H1 (cell line): ENCODE measurements at regions not wholly inside any gene's neighbourhood (a gene's known extent, or its start where the extent isn't known, plus 50 kb on each side); places are given as distances from the start of the nearest gene placed in this dataset.

Experiments used
- CTCF ChIA-PET: fragments of 300-600 bp; sonication (Branson Sonifier 250); formaldehyde crosslinking; loops from one replicate; lab custom pipeline; 2021; ENCODE audit not compliant: partially characterized antibody; lab: Charles Lee
- POLR2A ChIA-PET: fragments of 300-600 bp; sonication (Branson Sonifier 250); formaldehyde crosslinking; loops from one replicate; lab custom pipeline; 2021; ENCODE audit warnings: inconsistent platforms; ENCODE audit not compliant: partially characterized antibody; lab: Charles Lee
- DNase-seq, 2 experiments: peaks; one replicate each; pipeline versions ENCODE4 v3.0.0 to v3.0.0-alpha.2; 2010 to 2022; ENCODE audit warnings: low spot score in 2 of 2, low read depth in 1 of 2, mixed read lengths in 1 of 2
- FAIRE-seq: peaks from 2 replicates; lab custom pipeline; 2011; peaks lifted over from hg19 to GRCh38; lab: Jason Lieb, UNC
- H2AFZ ChIP-seq: 2 replicates; pipeline ENCODE4 v1.8.1; 2012; ENCODE audit warnings: low read length, inconsistent platforms
- H2AK5ac ChIP-seq: 2 replicates; pipeline ENCODE4 v1.6.1; 2013; ENCODE audit warnings: low read depth, low read length
- H2BK120ac ChIP-seq: replicated peaks from 2 replicates; pipeline ENCODE3; 2013; ENCODE audit warnings: low read depth, low read length, inconsistent platforms
- H2BK12ac ChIP-seq: 2 replicates; pipeline ENCODE4 v1.6.1; 2013; ENCODE audit warnings: low read depth, low read length
- H2BK15ac ChIP-seq: 2 replicates; pipeline ENCODE4 v1.6.1; 2013; ENCODE audit warnings: low read length
- H2BK20ac ChIP-seq: 2 replicates; pipeline ENCODE4 v1.6.1; 2013; ENCODE audit warnings: low read length
- H2BK5ac ChIP-seq: 2 replicates; pipeline ENCODE4 v1.6.1; 2013; ENCODE audit warnings: low read depth, low read length
- H3K14ac ChIP-seq: 2 replicates; pipeline ENCODE4 v1.6.1; 2013; ENCODE audit warnings: inconsistent platforms; ENCODE audit not compliant: insufficient read length
- H3K18ac ChIP-seq: 2 replicates; pipeline ENCODE4 v1.6.1; 2013; ENCODE audit warnings: low read length; ENCODE audit errors: extremely low read depth
- H3K23ac ChIP-seq: 2 replicates; pipeline ENCODE4 v1.6.1; 2013; ENCODE audit warnings: inconsistent platforms; ENCODE audit not compliant: insufficient read length
- H3K23me2 ChIP-seq: 2 replicates; pipeline ENCODE4 v1.6.1; 2013; ENCODE audit warnings: low read depth, low read length
- H3K27ac ChIP-seq: 2 replicates; pipeline ENCODE4 v1.6.1; 2011; ENCODE audit warnings: low read depth, low read length, inconsistent platforms
- H3K27me3 ChIP-seq, 4 experiments: replicated peaks in 1 of 4; 1 replicate in 1 of 4; 2 replicates in 3 of 4; pipeline versions ENCODE4 v1.6.1 to v1.8.1; 2011 to 2013; ENCODE audit warnings: low read length in 3 of 4, mild to moderate bottlenecking in 3 of 4, inconsistent platforms in 2 of 4, mixed read lengths in 2 of 4, moderate library complexity in 1 of 4; ENCODE audit not compliant: control insufficient read depth in 3 of 4, insufficient read depth in 3 of 4; ENCODE audit errors: extremely low read depth in 1 of 4
- H3K36me3 ChIP-seq, 4 experiments: 2 replicates each; pipeline versions ENCODE4 v1.6.1 to v1.8.1; 2011 to 2013; ENCODE audit warnings: mild to moderate bottlenecking in 4 of 4, low read length in 3 of 4, moderate library complexity in 2 of 4, control low read depth in 1 of 4, inconsistent platforms in 1 of 4; ENCODE audit not compliant: insufficient read depth in 4 of 4, control insufficient read depth in 2 of 4
- H3K4ac ChIP-seq: replicated peaks from 2 replicates; pipeline ENCODE3; 2013; ENCODE audit warnings: low read length, low read depth, mixed read lengths, inconsistent platforms; ENCODE audit not compliant: insufficient read length
- H3K4me1 ChIP-seq, 4 experiments: replicated peaks in 1 of 4; 1 replicate in 1 of 4; 2 replicates in 3 of 4; pipeline versions ENCODE4 v1.6.1 to v1.8.1; 2011 to 2013; ENCODE audit warnings: low read length in 3 of 4, inconsistent platforms in 2 of 4, mixed read lengths in 1 of 4; ENCODE audit not compliant: insufficient read depth in 4 of 4, control insufficient read depth in 3 of 4
- H3K4me2 ChIP-seq, 2 experiments: 2 replicates each; pipeline versions ENCODE4 v1.6.1 to v1.8.1; 2011 to 2013; ENCODE audit warnings: low read depth in 2 of 2, low read length in 2 of 2, control low read depth in 1 of 2, inconsistent platforms in 1 of 2, mild to moderate bottlenecking in 1 of 2; ENCODE audit not compliant: insufficient read depth in 1 of 2
- H3K4me3 ChIP-seq, 4 experiments: fragments of 200-600, 300-600 bp in 1 of 4; sonication (generic), shearing (Covaris generic), sonication (Bioruptor Twin) in 1 of 4; 2 replicates each; pipeline versions ENCODE4 v1.5.1 to v1.8.1; 2011 to 2016; ENCODE audit warnings: low read length in 4 of 4, low read depth in 3 of 4, control low read depth in 2 of 4, inconsistent platforms in 2 of 4, mild to moderate bottlenecking in 2 of 4, mixed read lengths in 1 of 4, moderate library complexity in 1 of 4; ENCODE audit not compliant: insufficient read depth in 2 of 4; ENCODE audit errors: extremely low read depth in 1 of 4
- H3K56ac ChIP-seq: replicated peaks from 2 replicates; pipeline ENCODE3; 2013; ENCODE audit warnings: low read depth, mild to moderate bottlenecking, mixed read lengths, low read length, inconsistent platforms; ENCODE audit not compliant: insufficient read length
- H3K79me1 ChIP-seq: 2 replicates; pipeline ENCODE4 v1.6.1; 2013; ENCODE audit warnings: low read depth, low read length, control low read depth
- H3K79me2 ChIP-seq, 2 experiments: 2 replicates each; pipeline versions ENCODE4 v1.6.1 to v1.8.1; 2012 to 2013; ENCODE audit warnings: low read length in 2 of 2, mild to moderate bottlenecking in 2 of 2, inconsistent platforms in 1 of 2; ENCODE audit not compliant: insufficient read depth in 2 of 2, control insufficient read depth in 1 of 2
- H3K9ac ChIP-seq, 4 experiments: replicated peaks in 1 of 4; 1 replicate in 1 of 4; 2 replicates in 3 of 4; pipeline versions ENCODE4 v1.6.1 to v1.8.1; 2011 to 2013; ENCODE audit warnings: low read depth in 3 of 4, low read length in 3 of 4, control low read depth in 2 of 4, mild to moderate bottlenecking in 2 of 4, moderate library complexity in 2 of 4, inconsistent platforms in 1 of 4; ENCODE audit errors: extremely low read depth in 1 of 4
- H3K9me3 ChIP-seq, 2 experiments: 2 replicates each; pipeline versions ENCODE4 v1.6.1 to v1.8.1; 2012 to 2013; ENCODE audit warnings: mild to moderate bottlenecking in 2 of 2, moderate library complexity in 2 of 2, control low read depth in 1 of 2, inconsistent platforms in 1 of 2, low read depth in 1 of 2, low read length in 1 of 2, mixed read lengths in 1 of 2; ENCODE audit not compliant: insufficient read depth in 2 of 2
- H4K20me1 ChIP-seq, 2 experiments: replicated peaks in 1 of 2; 2 replicates each; pipeline versions ENCODE3 to v1.8.1; 2011 to 2013; ENCODE audit warnings: inconsistent platforms in 2 of 2, low read length in 2 of 2, mild to moderate bottlenecking in 1 of 2; ENCODE audit not compliant: insufficient read depth in 2 of 2, control insufficient read depth in 1 of 2
- H4K5ac ChIP-seq: 2 replicates; pipeline ENCODE4 v1.6.1; 2013; ENCODE audit warnings: low read length, low read depth, mixed read lengths, inconsistent platforms; ENCODE audit not compliant: insufficient read length
- H4K8ac ChIP-seq: 2 replicates; pipeline ENCODE4 v1.8.0; 2013; ENCODE audit warnings: mild to moderate bottlenecking, moderate library complexity, low read length, inconsistent platforms; ENCODE audit not compliant: insufficient read depth; ENCODE audit errors: extremely low read depth
- H4K91ac ChIP-seq: replicated peaks from 2 replicates; pipeline ENCODE3; 2013; ENCODE audit warnings: low read length, mixed read lengths, inconsistent platforms; ENCODE audit not compliant: insufficient read length
- CBX5 ChIP-seq: fragments of 300-800, 300-1000 bp; sonication (generic); IDR thresholded peaks from 2 replicates; pipeline ENCODE4 v1.7.1; 2016; ENCODE audit warnings: antibody characterized with exemption, low read length, low read depth
- CEBPB ChIP-seq: IDR thresholded peaks from 2 replicates; pipeline ENCODE4 v1.6.1; 2012; ENCODE audit warnings: low read depth, low read length
- CTCF ChIP-seq, 3 experiments: IDR thresholded peaks; 1 replicate in 2 of 3; 2 replicates in 1 of 3; pipeline versions ENCODE4 v1.5.1 to v1.6.1; 2011; ENCODE audit warnings: low read length in 3 of 3, mild to moderate bottlenecking in 3 of 3, inconsistent platforms in 2 of 3, low read depth in 1 of 3, moderate library complexity in 1 of 3; ENCODE audit not compliant: insufficient read depth in 1 of 3; ENCODE audit errors: control extremely low read depth in 1 of 3
- KDM1A ChIP-seq: fragments of 200-600, 300-600 bp; sonication (generic); IDR thresholded peaks from 2 replicates; pipeline ENCODE4 v1.7.1; 2016; ENCODE audit warnings: mild to moderate bottlenecking, low read length, borderline replicate concordance
- SRF ChIP-seq: IDR thresholded peaks from 2 replicates; pipeline ENCODE4 v1.6.1; 2011; ENCODE audit warnings: mild to moderate bottlenecking, low read depth, low read length, moderate library complexity
- TAF7 ChIP-seq: optimal IDR thresholded peaks from 2 replicates; pipeline ENCODE3; 2011; ENCODE audit warnings: low read depth, mild to moderate bottlenecking, inconsistent platforms, low read length, moderate library complexity, borderline replicate concordance
- TCF12 ChIP-seq: IDR thresholded peaks from 2 replicates; pipeline ENCODE4 v1.6.1; 2011; ENCODE audit warnings: low read depth, mild to moderate bottlenecking, low read length
- WGBS, 2 experiments: shearing (Covaris generic) in 1 of 2; methylation state at CpG; one replicate each; pipeline versions ENCODE4 v1.1.6 to v1.1.7; 2013 to 2015; ENCODE audit warnings: low lambda C conversion rate in 2 of 2, mixed read lengths in 2 of 2, inconsistent platforms in 1 of 2, low coverage in 1 of 2, missing lambda C conversion rate in 1 of 2; ENCODE audit not compliant: insufficient replicate concordance in 2 of 2, insufficient coverage in 1 of 2, insufficient read length in 1 of 2; ENCODE audit errors: extremely low coverage in 1 of 2, missing lambda C conversion rate in 1 of 2; 5-methylcytosine and 5-hydroxymethylcytosine counted together

- H3K23me2 ChIP-seq = 0 out of 2 replicates have a peak, but pooled peaks cover under 1% of the 10 kb centered on the region
- H3K79me1 ChIP-seq = no peaks in the 10 kb centered on the region
- H3K18ac ChIP-seq = no peak overlapping the region
- H2AFZ ChIP-seq = no peak overlapping the region
- H3K4ac ChIP-seq = no peak overlapping the region
- no peak overlapping the region for H2BK15ac ChIP-seq
- no peak overlapping the region for H3K14ac ChIP-seq
- H3K79me2 ChIP-seq = no peaks in the 10 kb centered on the region
- no peak overlapping the region for H4K91ac ChIP-seq
- no peak overlapping the region for H3K56ac ChIP-seq
- no peak overlapping the region for H3K9ac ChIP-seq
- no peak overlapping the region for H3K4me2 ChIP-seq
- no peaks in the 10 kb centered on the region for H3K27me3 ChIP-seq
- H2BK12ac ChIP-seq = no peak overlapping the region
- DNase-seq (no peak), FAIRE-seq (no peak)
- H4K5ac ChIP-seq = no peak overlapping the region
- no peak overlapping the region for H3K4me3 ChIP-seq
- H3K4me1 ChIP-seq = peaks cover 4 to 9% (median 8%) of the 10 kb centered on the region in 4 experiments; a peak in 6 of 7 replicates
- ChIA-PET CTCF (interaction anchor here (0.6 to 5.0 kb wide), 8 partner anchors 10 to 237 kb away, joined by 3 to 45 read pairs (median 4); no protein-coding TSS in a partner anchor), POLR2A (no interaction called here)
- TF ChIP-seq TCF12 = no peak
- no peak for TF ChIP-seq CTCF (IDR thresholded peaks at IDR 0.05; ENCODE audit: control extremely low read depth in 1 of 3, insufficient read depth in 1 of 3, low read depth in 1 of 3, low read length in 3 of 3)
- no peak for TF ChIP-seq TAF7
- peak; percentile 60; the same call in 1 of the 2 replicates for TF ChIP-seq KDM1A
- no peak for TF ChIP-seq CBX5
- no peak for TF ChIP-seq CEBPB
- TF ChIP-seq SRF = no peak
- no peak overlapping the region for H4K8ac ChIP-seq
- no peak overlapping the region for H2BK120ac ChIP-seq
- H2AK5ac ChIP-seq = no peak overlapping the region
- no peaks in the 10 kb centered on the region for H3K9me3 ChIP-seq
- H3K23ac ChIP-seq = no peak overlapping the region
- no peak overlapping the region for H2BK20ac ChIP-seq
- no peaks in the 10 kb centered on the region for H4K20me1 ChIP-seq
- no peak overlapping the region for H2BK5ac ChIP-seq
- no peak overlapping the region for H3K27ac ChIP-seq
- WGBS, 2 experiments = 94% methylated on average over 13 of the region's 13 CpGs; no CpG with 5 or more reads in 1 of the 2 experiments
- H3K36me3 ChIP-seq = no peaks in the 10 kb centered on the region
These were observed 74.0 kb downstream of the CEBPB start for GRCh38 chr20:50264534-50265145.
